CD1c-positive myeloid dendritic cell (primary cell): ENCODE measurements at regions not wholly inside any gene's neighbourhood (a gene's known extent, or its start where the extent isn't known, plus 50 kb on each side); places are given as distances from the start of the nearest gene placed in this dataset.
A peak's percentile ranks its signal among the peaks of the same experiment; 100 is the strongest.

ENCODE experiments used
- DNase-seq: peaks from one replicate; pipeline ENCODE4 v3.0.0-alpha.2; 2016; ENCODE audit errors: extremely low spot score

- no peak for DNase-seq
Measured at GRCh38 chr6:160899671-160900430, 91.7 kb upstream of the MAP3K4 start.

- DNase-seq: no peak
Measured at GRCh38 chr6:160911949-160912348, 79.6 kb upstream of the MAP3K4 start.

GRCh38 chr6:160912411-160912810 is 79.2 kb upstream of the MAP3K4 start:
- DNase-seq: no peak

- no peak for DNase-seq
Measured at GRCh38 chr6:160917572-160917971, 74.0 kb upstream of the MAP3K4 start.

GRCh38 chr6:160919723-160920440 is 71.7 kb upstream of the MAP3K4 start:
- peak; percentile 37 for DNase-seq

GRCh38 chr6:160921095-160921494 is 70.5 kb upstream of the MAP3K4 start:
- no peak for DNase-seq

- no peak for DNase-seq
Measured at GRCh38 chr6:160926281-160927276, 65.0 kb upstream of the MAP3K4 start.

- no peak for DNase-seq
Measured at GRCh38 chr6:160927416-160927815, 64.2 kb upstream of the MAP3K4 start.

- DNase-seq: no peak
Measured at GRCh38 chr6:160929361-160929760, 62.2 kb upstream of the MAP3K4 start.

- no peak for DNase-seq
Measured at GRCh38 chr6:160929831-160930230, 61.7 kb upstream of the MAP3K4 start.

GRCh38 chr6:160930547-160931377 is 60.8 kb upstream of the MAP3K4 start:
- peak; percentile 74 for DNase-seq

GRCh38 chr6:160931378-160932310 is 59.9 kb upstream of the MAP3K4 start:
- DNase-seq: peak; percentile 30

GRCh38 chr6:160933256-160933655 is 58.3 kb upstream of the MAP3K4 start:
- no peak for DNase-seq

GRCh38 chr6:160934157-160934556 is 57.4 kb upstream of the MAP3K4 start:
- DNase-seq: no peak

GRCh38 chr6:160940197-160940596 is 51.4 kb upstream of the MAP3K4 start:
- DNase-seq: no peak
